IMR-90 (cell line): ENCODE measurements at regions not wholly inside any gene's neighbourhood (a gene's known extent, or its start where the extent isn't known, plus 50 kb on each side); places are given as distances from the start of the nearest gene placed in this dataset.

Experiments used
- BHLHE40 ChIP-seq: fragments of 150-350 bp; IDR thresholded peaks from 2 replicates; pipeline ENCODE4 v1.6.1; 2016; ENCODE audit warnings: mild to moderate bottlenecking, low read depth, low read length
- CTCF ChIP-seq: conservative IDR thresholded peaks from 2 replicates; pipeline ENCODE4 v1.5.1; 2012; ENCODE audit warnings: mild to moderate bottlenecking, low read depth, low read length, improper control_type of control experiment
- MAFK ChIP-seq: IDR thresholded peaks from 2 replicates; pipeline ENCODE4 v1.6.1; 2012; ENCODE audit warnings: low read depth, low read length, improper control_type of control experiment
- MXI1 ChIP-seq: IDR thresholded peaks from 2 replicates; pipeline ENCODE4 v1.6.1; 2012; ENCODE audit warnings: low read depth, mild to moderate bottlenecking, low read length, moderate library complexity, borderline replicate concordance
- POLR2A ChIP-seq: IDR thresholded peaks from 2 replicates; pipeline ENCODE4 v1.6.1; 2012; ENCODE audit warnings: mild to moderate bottlenecking, low read depth, low read length
- RFX5 ChIP-seq: IDR thresholded peaks from 2 replicates; pipeline ENCODE4 v1.8.0; 2012; ENCODE audit warnings: low read depth, mild to moderate bottlenecking, low read length, moderate library complexity
- SMC3 ChIP-seq: fragments of 150-350 bp; IDR thresholded peaks from 2 replicates; pipeline ENCODE4 v1.6.1; 2016; ENCODE audit warnings: low read depth, mild to moderate bottlenecking, antibody characterized with exemption, low read length, moderate library complexity
- USF2 ChIP-seq: fragments of 150-350 bp; IDR thresholded peaks from 2 replicates; pipeline ENCODE4 v1.6.1; 2017; ENCODE audit warnings: mild to moderate bottlenecking, antibody characterized with exemption, low read length, low read depth

- TF ChIP-seq CTCF (no peak), BHLHE40 (no peak), POLR2A (no peak), SMC3 (no peak), RFX5 (no peak), MXI1 (no peak), MAFK (no peak), USF2 (no peak)
These were observed 136.0 kb downstream of the KIF20B start for GRCh38 chr10:89837165-89838043.
